Caco-2 (cell line): ENCODE measurements at regions not wholly inside any gene's neighbourhood (a gene's known extent, or its start where the extent isn't known, plus 50 kb on each side); places are given as distances from the start of the nearest gene placed in this dataset.
"Not testable (repeated sequence)": the region's sequence is repeated elsewhere in the genome, so short reads cannot be mapped to it uniquely, and the experiment has no call there.

Source experiments
- BruUV-seq: library from RNA; stranded (reverse); fragments of 400-500 nt; replicated peaks from 2 replicates; lab custom pipeline; 2021; lab: Mats Ljungman, UMichigan
- CTCF ChIA-PET: fragments of 300-600 bp; sonication (Branson Sonifier 250); formaldehyde crosslinking; loops from one replicate; lab custom pipeline; 2022; ENCODE audit warnings: antibody characterized with exemption; lab: Charles Lee
- POLR2A ChIA-PET: fragments of 300-600 bp; sonication (Branson Sonifier 250); formaldehyde crosslinking; loops from one replicate; lab custom pipeline; 2022; ENCODE audit warnings: antibody characterized with exemption; lab: Charles Lee
- DNase-seq, 2 experiments: peaks; one replicate each; pipeline versions ENCODE4 v3.0.0 to v3.0.0-alpha.2; 2020 to 2022
- H3K27me3 ChIP-seq: replicated peaks from 2 replicates; pipeline ENCODE4 v1.6.0; 2011; ENCODE audit warnings: low read length; ENCODE audit not compliant: control insufficient read depth, insufficient read depth
- H3K36me3 ChIP-seq: 2 replicates; pipeline ENCODE4 v1.5.1; 2011; ENCODE audit warnings: low read length; ENCODE audit not compliant: control insufficient read depth, insufficient read depth
- H3K4me1 ChIP-seq: fragments of 250-450 bp; sonication (Bioruptor Pico); 2 replicates; pipeline ENCODE4 v1.5.1; 2020; ENCODE audit warnings: mild to moderate bottlenecking
- H3K4me3 ChIP-seq: 2 replicates; pipeline ENCODE4 v1.5.1; 2011; ENCODE audit warnings: low read depth, mild to moderate bottlenecking, control low read depth, low read length
- H3K9me3 ChIP-seq: fragments of 250-450 bp; sonication (Bioruptor Pico); 2 replicates; pipeline ENCODE4 v1.5.1; 2020; ENCODE audit warnings: mild to moderate bottlenecking, moderate library complexity
- H3K27ac Mint-ChIP-seq: one replicate; pipeline ENCODE4 v1.8.0; 2022; ENCODE audit warnings: mixed read lengths; ENCODE audit not compliant: unreplicated experiment
- H3K27me3 Mint-ChIP-seq: one replicate; pipeline ENCODE4 v1.8.0; 2022; ENCODE audit warnings: mixed read lengths; ENCODE audit not compliant: insufficient read depth, unreplicated experiment
- H3K36me3 Mint-ChIP-seq: one replicate; pipeline ENCODE4 v1.8.0; 2022; ENCODE audit warnings: mild to moderate bottlenecking, mixed read lengths; ENCODE audit not compliant: insufficient read depth, unreplicated experiment
- H3K4me1 Mint-ChIP-seq: one replicate; pipeline ENCODE4 v1.8.0; 2022; ENCODE audit warnings: low read depth, mixed read lengths; ENCODE audit not compliant: unreplicated experiment
- H3K4me3 Mint-ChIP-seq: one replicate; pipeline ENCODE4 v1.8.0; 2022; ENCODE audit warnings: mild to moderate bottlenecking, moderate library complexity, mixed read lengths; ENCODE audit not compliant: unreplicated experiment
- H3K9me3 Mint-ChIP-seq: one replicate; pipeline ENCODE4 v1.8.0; 2022; ENCODE audit warnings: mixed read lengths; ENCODE audit not compliant: unreplicated experiment
- intact Hi-C: fragments of 100-400 bp; cut with micrococcal nuclease; formaldehyde crosslinking; loops from one replicate; pipeline ENCODE4 v1.10.0; 2022; ENCODE audit not compliant: unreplicated experiment
- TF ChIP-seq, protein P1 (sequence below), 2 experiments: fragments of 200-600 bp in 1 of 2; IDR thresholded peaks; 1 replicate in 1 of 2; 2 replicates in 1 of 2; pipeline versions ENCODE4 v1.5.1 to v1.8.0; 2011 to 2022; ENCODE audit warnings: antibody characterized with exemption in 1 of 2, control low read depth in 1 of 2, inconsistent platforms in 1 of 2, low read depth in 1 of 2, low read length in 1 of 2, mild to moderate bottlenecking in 1 of 2, moderate library complexity in 1 of 2; ENCODE audit not compliant: insufficient read depth in 1 of 2, severe bottlenecking in 1 of 2, unreplicated experiment in 1 of 2

DNA sequence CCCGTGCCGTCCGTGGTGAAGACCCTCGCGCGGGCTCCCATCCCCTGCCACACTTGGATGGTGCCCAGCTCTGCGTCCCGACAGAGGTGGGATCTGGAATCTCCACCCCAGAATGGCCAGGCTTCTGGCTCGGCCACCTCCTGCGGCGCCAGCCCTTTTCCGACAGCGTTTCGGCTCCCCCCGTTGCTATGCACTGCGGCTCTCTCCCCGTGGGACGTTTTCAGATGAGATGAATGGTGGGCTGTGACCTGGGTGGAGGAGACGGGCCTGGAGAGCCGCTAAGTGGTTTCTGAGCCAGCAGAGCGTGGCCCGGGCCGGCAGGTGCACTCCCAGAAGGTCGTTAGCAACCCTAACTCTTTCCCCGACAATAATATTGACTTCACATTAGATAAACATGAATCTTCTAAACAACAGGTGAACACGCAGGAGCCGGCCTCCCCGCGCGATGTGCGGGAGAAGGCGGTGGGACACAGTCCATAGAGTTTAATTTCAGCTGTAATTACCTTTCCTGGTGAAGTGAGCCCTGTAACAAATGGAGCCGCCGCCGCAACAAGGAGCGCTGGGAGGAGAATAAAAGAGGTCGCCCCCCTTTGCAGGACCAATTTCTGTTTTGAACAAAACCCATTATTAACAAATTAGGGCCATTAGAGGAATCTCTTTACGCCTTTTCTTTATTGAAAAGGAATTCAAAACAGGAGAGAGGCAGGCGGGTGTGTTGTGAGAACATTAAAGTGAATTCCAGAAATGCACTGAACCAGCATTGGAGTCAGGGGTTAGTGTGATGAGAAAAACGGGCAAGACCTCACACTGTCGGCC is 294.3 kb upstream of the PFKP start:
- H3K27me3 ChIP-seq, result no peaks in the 10 kb centered on the region; the same call in 1 of the 2 replicates
- intact Hi-C loops, result no loop called here
- H3K4me3 ChIP-seq, result no peak overlapping the region
- H3K36me3 ChIP-seq, result no peaks in the 10 kb centered on the region
- Mint-ChIP-seq H3K4me3 (no peak overlapping the region), H3K27me3 (peaks cover 29% of the 10 kb centered on the region), H3K9me3 (no peaks in the 10 kb centered on the region), H3K36me3 (no peaks in the 10 kb centered on the region), H3K4me1 (no peaks in the 10 kb centered on the region), H3K27ac (no peak overlapping the region)
- ChIA-PET CTCF (no interaction called here), POLR2A (no interaction called here)
- TF ChIP-seq, protein P1, sequence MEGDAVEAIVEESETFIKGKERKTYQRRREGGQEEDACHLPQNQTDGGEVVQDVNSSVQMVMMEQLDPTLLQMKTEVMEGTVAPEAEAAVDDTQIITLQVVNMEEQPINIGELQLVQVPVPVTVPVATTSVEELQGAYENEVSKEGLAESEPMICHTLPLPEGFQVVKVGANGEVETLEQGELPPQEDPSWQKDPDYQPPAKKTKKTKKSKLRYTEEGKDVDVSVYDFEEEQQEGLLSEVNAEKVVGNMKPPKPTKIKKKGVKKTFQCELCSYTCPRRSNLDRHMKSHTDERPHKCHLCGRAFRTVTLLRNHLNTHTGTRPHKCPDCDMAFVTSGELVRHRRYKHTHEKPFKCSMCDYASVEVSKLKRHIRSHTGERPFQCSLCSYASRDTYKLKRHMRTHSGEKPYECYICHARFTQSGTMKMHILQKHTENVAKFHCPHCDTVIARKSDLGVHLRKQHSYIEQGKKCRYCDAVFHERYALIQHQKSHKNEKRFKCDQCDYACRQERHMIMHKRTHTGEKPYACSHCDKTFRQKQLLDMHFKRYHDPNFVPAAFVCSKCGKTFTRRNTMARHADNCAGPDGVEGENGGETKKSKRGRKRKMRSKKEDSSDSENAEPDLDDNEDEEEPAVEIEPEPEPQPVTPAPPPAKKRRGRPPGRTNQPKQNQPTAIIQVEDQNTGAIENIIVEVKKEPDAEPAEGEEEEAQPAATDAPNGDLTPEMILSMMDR (IDR thresholded peaks at IDR 0.05; ENCODE audit: insufficient read depth in 1 of 2, low read depth in 1 of 2, low read length in 1 of 2, severe bottlenecking in 1 of 2, unreplicated experiment in 1 of 2), result no peak
- H3K4me1 ChIP-seq, result no peaks in the 10 kb centered on the region
- peaks cover 5% of the 10 kb centered on the region; the same call in 1 of the 2 replicates for H3K9me3 ChIP-seq
- no TSS peak for BruUV-seq
- no peak for DNase-seq

DNA sequence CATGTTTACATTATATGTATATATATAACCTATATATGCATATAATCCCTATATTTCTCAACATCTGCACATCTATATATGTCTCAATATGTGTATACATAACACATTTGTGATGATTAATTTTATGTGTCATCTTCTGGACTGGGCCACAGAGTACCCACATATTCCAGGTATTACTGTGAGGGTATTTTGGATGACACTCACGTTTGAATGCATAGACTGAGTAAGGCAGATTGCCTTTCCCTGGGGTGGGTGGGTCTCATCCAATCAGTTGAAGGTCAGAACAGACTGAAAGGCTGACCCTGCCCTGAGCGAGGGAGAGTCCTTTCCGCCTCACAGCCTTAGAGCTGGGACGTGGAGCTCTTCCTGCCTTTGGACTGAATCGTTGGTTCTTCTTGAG is 295.2 kb upstream of the PFKP start:
- Mint-ChIP-seq H3K9me3 (no peaks in the 10 kb centered on the region), H3K36me3 (no peaks in the 10 kb centered on the region), H3K27ac (no peak overlapping the region), H3K27me3 (peaks cover 31% of the 10 kb centered on the region), H3K4me3 (no peak overlapping the region), H3K4me1 (no peaks in the 10 kb centered on the region)
- POLR2A ChIA-PET, result no interaction called here
- H3K4me1 ChIP-seq, result no peaks in the 10 kb centered on the region
- BruUV-seq, result no TSS peak
- H3K36me3 ChIP-seq, result no peaks in the 10 kb centered on the region
- TF ChIP-seq, protein P1 (IDR thresholded peaks at IDR 0.05; ENCODE audit: insufficient read depth in 1 of 2, low read depth in 1 of 2, low read length in 1 of 2, severe bottlenecking in 1 of 2, unreplicated experiment in 1 of 2), result no peak
- H3K9me3 ChIP-seq, result peaks cover 5% of the 10 kb centered on the region; the same call in 1 of the 2 replicates
- no peaks in the 10 kb centered on the region; the same call in 1 of the 2 replicates for H3K27me3 ChIP-seq
- CTCF ChIA-PET, result no interaction called here
- H3K4me3 ChIP-seq, result no peak overlapping the region
- intact Hi-C loops, result no loop called here
- no peak for DNase-seq

DNA sequence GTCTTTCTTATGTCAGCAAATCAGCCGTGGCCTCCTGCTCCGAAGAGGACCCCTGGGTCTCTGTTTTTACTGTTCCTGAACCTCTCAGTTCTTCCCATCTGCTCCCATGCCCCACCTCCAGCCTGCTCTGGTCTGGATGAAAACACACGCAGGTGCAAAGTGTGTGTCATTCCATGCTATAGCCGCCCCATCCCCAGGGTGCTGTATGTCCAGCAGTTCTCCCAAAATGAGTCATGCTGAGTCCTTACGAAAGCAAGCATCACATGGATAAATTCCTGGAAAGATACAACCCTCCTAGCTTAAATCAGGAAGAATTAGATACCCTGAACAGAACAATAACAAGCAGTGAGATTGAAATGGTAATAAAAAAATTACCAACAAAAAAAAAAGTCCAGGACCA is 300.1 kb upstream of the PFKP start:
- H3K9me3 ChIP-seq, H3K27ac Mint-ChIP-seq, BruUV-seq, H3K4me3 Mint-ChIP-seq, DNase-seq, H3K4me3 ChIP-seq, H3K36me3 Mint-ChIP-seq, H3K4me1 Mint-ChIP-seq, POLR2A ChIA-PET, intact Hi-C loops, H3K4me1 ChIP-seq, H3K27me3 ChIP-seq, H3K9me3 Mint-ChIP-seq, CTCF ChIA-PET, H3K36me3 ChIP-seq: not testable (repeated sequence)
- H3K27me3 Mint-ChIP-seq, result peaks cover 35% of the 10 kb centered on the region
